Activated CD8-positive, alpha-beta T cell treated with anti-CD3 and anti-CD28 coated beads for 36 hours (primary cell): ENCODE measurements at regions not wholly inside any gene's neighbourhood (a gene's known extent, or its start where the extent isn't known, plus 50 kb on each side); places are given as distances from the start of the nearest gene placed in this dataset.
"Not testable (repeated sequence)": the region's sequence is repeated elsewhere in the genome, so short reads cannot be mapped to it uniquely, and the experiment has no call there.

Source experiments
- ATAC-seq: fragments of 200-7000 bp; cut with Tn5 transposase; one replicate; pipeline ENCODE4 v1.10.0; 2021; ENCODE audit warnings: mild to moderate bottlenecking, moderate library complexity
- CTCF ChIA-PET: fragments of 350-600 bp; sonication (Branson Sonifier 250); formaldehyde crosslinking; loops from one replicate; lab custom pipeline; 2021; ENCODE audit warnings: antibody characterized with exemption; lab: Charles Lee
- POLR2A ChIA-PET: fragments of 350-600 bp; sonication (Branson Sonifier 250); formaldehyde crosslinking; loops from one replicate; lab custom pipeline; 2021; ENCODE audit warnings: antibody characterized with exemption; lab: Charles Lee
- DNase-seq: peaks from one replicate; pipeline ENCODE4 v3.0.0-alpha.2; 2020
- H3K27ac Mint-ChIP-seq: one replicate; pipeline ENCODE4 v1.8.0; 2021; ENCODE audit warnings: mild to moderate bottlenecking, mixed read lengths
- H3K27me3 Mint-ChIP-seq: one replicate; pipeline ENCODE4 v1.8.0; 2021; ENCODE audit warnings: mixed read lengths
- H3K36me3 Mint-ChIP-seq: one replicate; pipeline ENCODE4 v1.8.0; 2021; ENCODE audit warnings: low read depth, mixed read lengths
- H3K4me1 Mint-ChIP-seq: one replicate; pipeline ENCODE4 v1.8.0; 2021; ENCODE audit warnings: low read depth, mixed read lengths
- H3K4me3 Mint-ChIP-seq: one replicate; pipeline ENCODE4 v1.8.0; 2021; ENCODE audit warnings: mild to moderate bottlenecking, moderate library complexity, mixed read lengths
- H3K9me3 Mint-ChIP-seq: one replicate; pipeline ENCODE4 v1.8.0; 2021; ENCODE audit warnings: mixed read lengths
- intact Hi-C: fragments of 100-400 bp; cut with micrococcal nuclease; formaldehyde crosslinking; loops from one replicate; pipeline ENCODE4 v1.10.0; 2022
- TF ChIP-seq, protein P1 (sequence below): fragments of 200-600 bp; IDR thresholded peaks from one replicate; pipeline ENCODE4 v1.8.0; 2022; ENCODE audit warnings: antibody characterized with exemption, mild to moderate bottlenecking

DNA sequence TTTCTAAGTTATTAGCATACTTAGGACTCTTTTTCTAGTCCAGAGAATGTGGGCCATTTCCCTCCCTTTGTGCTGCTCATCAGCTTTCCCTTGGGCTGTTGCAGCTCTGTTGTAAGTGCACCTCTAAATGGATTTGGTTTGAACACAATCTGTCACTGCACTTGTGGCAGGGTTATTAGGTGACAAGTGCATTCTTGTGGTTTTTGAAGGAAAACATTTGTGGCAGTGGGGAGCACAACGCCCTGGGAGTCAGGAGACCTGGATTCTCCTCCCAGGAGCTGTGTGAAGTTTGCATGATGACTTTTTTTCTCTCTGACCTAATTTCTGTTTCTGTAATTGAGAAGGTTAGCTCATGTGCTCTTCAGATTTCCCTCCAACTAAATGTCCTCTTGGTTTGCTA is 630.9 kb upstream of the FAM98A start:
- ATAC-seq (no peak), DNase-seq (no peak)
- Mint-ChIP-seq H3K27me3 (no peaks in the 10 kb centered on the region), H3K36me3 (no peaks in the 10 kb centered on the region), H3K9me3 (no peaks in the 10 kb centered on the region), H3K27ac (no peak overlapping the region), H3K4me1 (no peaks in the 10 kb centered on the region), H3K4me3 (no peak overlapping the region)
- TF ChIP-seq, protein P1, sequence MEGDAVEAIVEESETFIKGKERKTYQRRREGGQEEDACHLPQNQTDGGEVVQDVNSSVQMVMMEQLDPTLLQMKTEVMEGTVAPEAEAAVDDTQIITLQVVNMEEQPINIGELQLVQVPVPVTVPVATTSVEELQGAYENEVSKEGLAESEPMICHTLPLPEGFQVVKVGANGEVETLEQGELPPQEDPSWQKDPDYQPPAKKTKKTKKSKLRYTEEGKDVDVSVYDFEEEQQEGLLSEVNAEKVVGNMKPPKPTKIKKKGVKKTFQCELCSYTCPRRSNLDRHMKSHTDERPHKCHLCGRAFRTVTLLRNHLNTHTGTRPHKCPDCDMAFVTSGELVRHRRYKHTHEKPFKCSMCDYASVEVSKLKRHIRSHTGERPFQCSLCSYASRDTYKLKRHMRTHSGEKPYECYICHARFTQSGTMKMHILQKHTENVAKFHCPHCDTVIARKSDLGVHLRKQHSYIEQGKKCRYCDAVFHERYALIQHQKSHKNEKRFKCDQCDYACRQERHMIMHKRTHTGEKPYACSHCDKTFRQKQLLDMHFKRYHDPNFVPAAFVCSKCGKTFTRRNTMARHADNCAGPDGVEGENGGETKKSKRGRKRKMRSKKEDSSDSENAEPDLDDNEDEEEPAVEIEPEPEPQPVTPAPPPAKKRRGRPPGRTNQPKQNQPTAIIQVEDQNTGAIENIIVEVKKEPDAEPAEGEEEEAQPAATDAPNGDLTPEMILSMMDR: no peak
- ChIA-PET CTCF (no interaction called here), POLR2A (no interaction called here)
- intact Hi-C loops: no loop called here

DNA sequence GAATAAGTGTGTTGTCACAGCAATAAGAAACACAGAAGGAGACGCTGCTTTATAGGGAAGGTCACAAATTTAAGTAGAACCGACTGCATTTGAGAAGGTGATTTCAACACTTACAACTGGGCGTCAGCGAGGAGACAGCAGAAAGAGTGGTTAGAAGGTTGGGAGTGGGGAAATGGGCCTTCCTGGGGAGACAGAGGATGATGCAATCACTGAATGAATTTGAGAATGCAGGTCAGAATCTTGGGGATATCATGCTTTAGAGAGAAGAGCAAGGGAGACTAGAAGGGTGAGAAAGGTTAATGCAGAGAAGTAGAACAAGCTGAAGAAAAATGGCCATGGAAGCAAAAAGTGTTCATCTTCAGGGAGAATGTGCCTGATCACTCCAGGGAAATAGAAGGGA is 616.1 kb upstream of the FAM98A start:
- no peaks in the 10 kb centered on the region for H3K4me1 Mint-ChIP-seq
- no peaks in the 10 kb centered on the region for H3K27me3 Mint-ChIP-seq

DNA sequence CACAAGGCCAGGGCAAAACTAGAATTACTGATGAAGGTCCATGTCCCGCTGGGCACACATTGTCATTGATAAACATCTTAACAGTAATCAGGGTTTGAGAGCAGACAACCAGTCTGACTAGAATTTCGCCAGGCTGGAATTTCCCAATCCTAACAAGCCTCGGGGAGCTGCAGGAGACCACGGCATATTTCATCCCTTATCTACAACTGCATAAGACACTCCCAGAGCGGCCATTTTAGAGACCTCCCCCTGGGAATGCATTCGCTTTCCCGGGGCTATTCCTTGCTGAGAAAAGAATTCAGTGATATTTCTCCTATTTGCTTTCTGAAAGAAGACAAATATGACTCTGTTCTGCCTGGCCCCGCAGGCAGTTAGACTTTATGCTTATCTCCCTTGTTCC is 611.3 kb upstream of the FAM98A start:
- peaks cover 31% of the 10 kb centered on the region for H3K9me3 Mint-ChIP-seq
- H3K4me1 Mint-ChIP-seq, H3K27ac Mint-ChIP-seq, H3K36me3 Mint-ChIP-seq, H3K27me3 Mint-ChIP-seq, ATAC-seq, POLR2A ChIA-PET, DNase-seq, CTCF ChIA-PET, H3K4me3 Mint-ChIP-seq, intact Hi-C loops: not testable (repeated sequence)

More for the DNA sequence above, 616.1 kb upstream of the FAM98A start:
- no peak overlapping the region for H3K27ac Mint-ChIP-seq
- intact Hi-C loops: no loop called here
- no peak overlapping the region for H3K4me3 Mint-ChIP-seq
- no peaks in the 10 kb centered on the region for H3K36me3 Mint-ChIP-seq
- ATAC-seq (no peak), DNase-seq (no peak)
- ChIA-PET CTCF (no interaction called here), POLR2A (no interaction called here)
- TF ChIP-seq, protein P1: no peak
- peaks cover 16% of the 10 kb centered on the region for H3K9me3 Mint-ChIP-seq

DNA sequence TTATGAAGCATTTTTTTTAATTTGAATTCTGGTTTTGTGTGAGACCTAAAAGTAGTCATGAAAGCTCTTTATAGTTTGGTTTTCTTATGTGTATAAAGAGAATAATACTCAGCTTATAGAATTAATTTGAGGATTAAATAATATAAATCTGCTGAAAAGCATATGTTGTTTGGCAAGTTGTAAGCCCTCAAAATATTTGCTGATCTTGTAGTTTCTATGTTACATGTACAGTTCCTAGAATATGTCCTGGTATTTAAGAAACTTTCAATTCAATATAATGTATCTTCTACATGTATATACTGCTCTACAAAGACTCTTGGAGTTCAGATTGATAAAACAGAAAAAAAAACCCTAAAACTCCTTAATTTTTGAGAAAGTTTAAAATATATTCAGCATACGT is 605.5 kb upstream of the FAM98A start:
- no peak overlapping the region for H3K4me3 Mint-ChIP-seq
- no peaks in the 10 kb centered on the region for H3K4me1 Mint-ChIP-seq
- no peak for DNase-seq
- TF ChIP-seq, protein P1: no peak
- POLR2A ChIA-PET: no interaction called here
- CTCF ChIA-PET: no interaction called here
- no peaks in the 10 kb centered on the region for H3K27me3 Mint-ChIP-seq
- no peak for ATAC-seq
- intact Hi-C loops: no loop called here
- no peak overlapping the region for H3K27ac Mint-ChIP-seq
- H3K9me3 Mint-ChIP-seq: peaks cover 9% of the 10 kb centered on the region
- H3K36me3 Mint-ChIP-seq: no peaks in the 10 kb centered on the region

DNA sequence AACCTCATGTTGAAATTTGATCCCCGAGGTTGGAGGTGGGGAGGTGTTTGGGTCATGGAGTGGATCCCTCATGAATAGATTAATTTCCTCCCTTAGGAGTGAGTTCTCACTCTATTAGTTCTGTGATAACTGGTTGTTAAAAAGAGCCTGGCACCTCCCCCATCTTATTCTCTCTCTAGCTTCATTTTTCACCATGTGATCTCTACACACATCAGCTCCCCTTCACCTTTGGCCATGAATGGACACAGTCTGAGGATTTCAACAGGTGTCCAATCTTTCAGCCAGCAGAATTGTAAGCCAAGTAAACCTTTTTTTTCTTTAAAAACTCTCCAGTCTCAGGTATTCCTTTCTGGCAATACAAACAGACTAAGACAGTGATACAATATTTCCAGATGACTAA is 602.0 kb upstream of the FAM98A start:
- no peak overlapping the region for H3K4me3 Mint-ChIP-seq
- DNase-seq: no peak
- ATAC-seq: no peak
- H3K27ac Mint-ChIP-seq: no peak overlapping the region
- H3K36me3 Mint-ChIP-seq: no peaks in the 10 kb centered on the region
- CTCF ChIA-PET: no interaction called here
- intact Hi-C loops: no loop called here
- H3K27me3 Mint-ChIP-seq: no peaks in the 10 kb centered on the region
- POLR2A ChIA-PET: no interaction called here
- H3K9me3 Mint-ChIP-seq: peaks cover 8% of the 10 kb centered on the region
- no peaks in the 10 kb centered on the region for H3K4me1 Mint-ChIP-seq
- TF ChIP-seq, protein P1: no peak

DNA sequence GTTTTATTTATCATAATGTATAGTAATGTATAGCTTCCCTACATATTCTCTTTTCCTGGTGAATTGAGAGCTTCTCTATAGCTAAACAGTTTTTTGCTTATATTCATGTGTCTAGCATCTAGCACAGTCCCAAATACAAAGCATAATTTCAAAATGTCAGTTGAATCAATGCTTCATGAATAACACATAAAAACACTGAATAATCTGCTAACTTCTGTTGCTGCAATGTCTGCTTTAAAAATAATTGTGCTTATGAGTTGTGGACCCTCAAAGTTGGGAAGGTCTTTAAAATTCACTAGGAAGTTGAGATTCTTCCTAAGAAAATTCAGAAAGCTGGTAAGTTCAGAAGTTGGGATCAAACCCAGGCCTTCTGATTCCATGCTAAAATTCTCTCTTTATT is 600.9 kb upstream of the FAM98A start:
- POLR2A ChIA-PET: no interaction called here
- Mint-ChIP-seq H3K27me3 (no peaks in the 10 kb centered on the region), H3K4me3 (no peak overlapping the region), H3K9me3 (peaks cover 8% of the 10 kb centered on the region), H3K27ac (no peak overlapping the region), H3K36me3 (no peaks in the 10 kb centered on the region), H3K4me1 (no peaks in the 10 kb centered on the region)
- ATAC-seq: no peak
- intact Hi-C loops: no loop called here
- CTCF ChIA-PET: no interaction called here
- TF ChIP-seq, protein P1: no peak
- no peak for DNase-seq
